Endothelial cell of umbilical vein (primary cell): ENCODE measurements at regions not wholly inside any gene's neighbourhood (a gene's known extent, or its start where the extent isn't known, plus 50 kb on each side); places are given as distances from the start of the nearest gene placed in this dataset.

ENCODE experiments used
- BruUV-seq: library from RNA; stranded (reverse); fragments of 400-500 nt; replicated peaks from 2 replicates; lab custom pipeline; 2021; lab: Mats Ljungman, UMichigan
- CTCF ChIA-PET: fragments of 300-600, 350-600 bp; sonication (Branson Sonifier 250); formaldehyde crosslinking; loops from one replicate; lab custom pipeline; 2021; ENCODE audit warnings: antibody characterized with exemption, inconsistent platforms; lab: Charles Lee
- POLR2A ChIA-PET: fragments of 300-600, 350-600 bp; sonication (Branson Sonifier 250); formaldehyde crosslinking; loops from one replicate; lab custom pipeline; 2021; ENCODE audit warnings: antibody characterized with exemption, inconsistent platforms; lab: Charles Lee
- DNase-seq: peaks from one replicate; pipeline ENCODE4 v3.0.0-alpha.2; 2011; ENCODE audit warnings: low read depth, low spot score
- FAIRE-seq: peaks from 2 replicates; lab custom pipeline; 2011; peaks lifted over from hg19 to GRCh38; lab: Jason Lieb, UNC
- H2AFZ ChIP-seq: 2 replicates; pipeline ENCODE4 v1.6.0; 2012; ENCODE audit warnings: low read depth, low read length, control low read depth, inconsistent platforms
- H3K27ac ChIP-seq: 2 replicates; pipeline ENCODE4 v1.5.1; 2011; ENCODE audit warnings: low read depth, mild to moderate bottlenecking, control low read depth, low read length, moderate library complexity; ENCODE audit not compliant: insufficient read depth
- H3K27me3 ChIP-seq, 2 experiments: 2 replicates each; pipeline versions ENCODE4 v1.6.0 to v1.6.1; 2011; ENCODE audit warnings: low read length in 2 of 2, mixed read lengths in 1 of 2; ENCODE audit not compliant: control insufficient read depth in 2 of 2, insufficient read depth in 2 of 2
- H3K36me3 ChIP-seq, 2 experiments: 2 replicates in 1 of 2; 3 replicates in 1 of 2; pipeline ENCODE4 v1.5.1; 2011; ENCODE audit warnings: low read length in 2 of 2, mild to moderate bottlenecking in 1 of 2, moderate library complexity in 1 of 2; ENCODE audit not compliant: control insufficient read depth in 2 of 2, insufficient read depth in 2 of 2; ENCODE audit errors: extremely low read depth in 1 of 2
- H3K4me1 ChIP-seq: 3 replicates; pipeline ENCODE4 v1.5.1; 2011; ENCODE audit warnings: mild to moderate bottlenecking, low read length; ENCODE audit not compliant: control insufficient read depth, insufficient read depth; ENCODE audit errors: extremely low read depth
- H3K4me2 ChIP-seq: 2 replicates; pipeline ENCODE4 v1.6.1; 2011; ENCODE audit warnings: low read length, control low read depth, mixed read lengths; ENCODE audit not compliant: insufficient read depth
- H3K4me3 ChIP-seq, 3 experiments: fragments of 200-600 bp in 1 of 3; sonication (generic), shearing (Covaris generic) in 1 of 3; replicated peaks in 1 of 3; 2 replicates each; pipeline ENCODE4 v1.5.1; 2011 to 2016; ENCODE audit warnings: control low read depth in 3 of 3, low read length in 3 of 3, mild to moderate bottlenecking in 2 of 3, inconsistent platforms in 1 of 3, low read depth in 1 of 3, moderate library complexity in 1 of 3; ENCODE audit not compliant: insufficient read depth in 1 of 3
- H3K79me2 ChIP-seq: 2 replicates; pipeline ENCODE4 v1.6.0; 2012; ENCODE audit warnings: low read length, inconsistent platforms; ENCODE audit not compliant: control insufficient read depth, insufficient read depth
- H3K9ac ChIP-seq: replicated peaks from 2 replicates; pipeline ENCODE3; 2011; ENCODE audit warnings: low read length, control low read depth; ENCODE audit not compliant: insufficient read depth; ENCODE audit errors: extremely low read depth
- H3K9me1 ChIP-seq: replicated peaks from 3 replicates; pipeline ENCODE4 v1.6.0; 2011; ENCODE audit warnings: mild to moderate bottlenecking, low read length; ENCODE audit not compliant: control insufficient read depth, insufficient read depth; ENCODE audit errors: extremely low read depth
- H3K9me3 ChIP-seq: replicated peaks from 2 replicates; pipeline ENCODE4 v1.5.1; 2012; ENCODE audit warnings: low read length, inconsistent platforms; ENCODE audit not compliant: control insufficient read depth, insufficient read depth
- H4K20me1 ChIP-seq: replicated peaks from 2 replicates; pipeline ENCODE3; 2011; ENCODE audit warnings: mild to moderate bottlenecking, low read length; ENCODE audit not compliant: control insufficient read depth, insufficient read depth; ENCODE audit errors: extremely low read depth
- CTCF ChIP-seq, 2 donors: IDR thresholded peaks; 1 replicate in 1 of 2; 2 replicates in 1 of 2; pipeline ENCODE4 v1.5.1; 2011; ENCODE audit warnings: low read length in 2 of 2, mild to moderate bottlenecking in 2 of 2, moderate library complexity in 2 of 2, control low read depth in 1 of 2, inconsistent platforms in 1 of 2, low read depth in 1 of 2; ENCODE audit not compliant: insufficient read depth in 1 of 2; ENCODE audit errors: extremely low read depth in 1 of 2
- EZH2 ChIP-seq: IDR thresholded peaks from 2 replicates; pipeline ENCODE4 v1.6.1; 2012; ENCODE audit warnings: borderline replicate concordance, low read depth, mild to moderate bottlenecking, moderate library complexity, low read length, inconsistent platforms; ENCODE audit not compliant: severe bottlenecking
- FOS ChIP-seq: IDR thresholded peaks from 2 replicates; pipeline ENCODE4 v1.6.1; 2011; ENCODE audit warnings: mild to moderate bottlenecking, low read length, moderate library complexity, borderline replicate concordance; ENCODE audit not compliant: insufficient read depth
- GATA2 ChIP-seq: IDR thresholded peaks from 2 replicates; pipeline ENCODE4 v1.7.0; 2011; ENCODE audit warnings: low read depth, mild to moderate bottlenecking, moderate library complexity, mixed read lengths, low read length; ENCODE audit not compliant: insufficient read length, insufficient read depth
- JUN ChIP-seq: IDR thresholded peaks from 2 replicates; pipeline ENCODE4 v1.6.1; 2011; ENCODE audit warnings: borderline replicate concordance, low read depth; ENCODE audit not compliant: insufficient read length, insufficient read depth
- MAX ChIP-seq: IDR thresholded peaks from 2 replicates; pipeline ENCODE4 v1.6.1; 2011; ENCODE audit not compliant: insufficient read depth, insufficient read length
- MYC ChIP-seq: IDR thresholded peaks from one replicate; pipeline ENCODE4 v1.6.1; 2011; ENCODE audit warnings: mild to moderate bottlenecking, low read depth, low read length
- POLR2A ChIP-seq: IDR thresholded peaks from 2 replicates; pipeline ENCODE4 v1.6.1; 2012; ENCODE audit warnings: low read depth, mild to moderate bottlenecking, control low read depth, low read length
- POLR2AphosphoS5 ChIP-seq: IDR thresholded peaks from 2 replicates; pipeline ENCODE4 v1.6.1; 2012; ENCODE audit warnings: low read depth, mild to moderate bottlenecking, control low read depth, low read length, moderate library complexity; ENCODE audit not compliant: insufficient read depth
- dilution Hi-C: fragments of 300-500 bp; cut with MboI; formaldehyde crosslinking; loops from one replicate; pipeline ENCODE4 v1.15.0; 2019; ENCODE audit warnings: low sequenced_read_pairs; ENCODE audit not compliant: extremely low pct_ligation_motif_present
- intact Hi-C: fragments of 100-400 bp; cut with micrococcal nuclease; formaldehyde crosslinking; loops from one replicate; pipeline ENCODE4 v1.10.0; 2022

DNA sequence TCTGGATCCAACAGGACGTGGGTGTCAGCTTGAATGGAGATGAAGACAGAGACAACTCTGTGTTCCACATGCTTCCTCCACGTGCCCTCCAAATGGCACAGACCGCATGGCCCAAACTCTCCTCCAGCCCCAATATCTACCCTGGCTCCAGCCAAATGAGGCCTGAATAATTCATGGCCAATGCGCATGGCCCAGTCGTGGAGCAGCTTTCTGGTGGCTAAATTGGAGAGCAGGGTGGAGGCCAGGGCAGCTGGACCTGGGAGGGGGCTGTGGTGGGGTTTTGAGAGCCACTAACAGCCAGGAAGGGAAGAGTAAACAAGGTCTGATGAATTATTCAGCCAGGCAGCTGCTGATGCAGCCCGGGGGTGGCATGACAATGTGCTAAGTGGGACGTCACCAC lies 96.7 kb upstream of the TMEM132E start:
- TF ChIP-seq GATA2, result no peak
- dilution Hi-C loops, result no loop called here
- no peaks in the 10 kb centered on the region for H3K27me3 ChIP-seq
- no peak for DNase-seq
- no peaks in the 10 kb centered on the region for H3K9me3 ChIP-seq
- no peak for FAIRE-seq
- POLR2A ChIA-PET, result no interaction called here
- CTCF ChIA-PET, result no interaction called here
- H3K36me3 ChIP-seq, result no peaks in the 10 kb centered on the region
- H3K9me1 ChIP-seq, result no peaks in the 10 kb centered on the region
- no peak overlapping the region for H3K9ac ChIP-seq
- H2AFZ ChIP-seq, result no peak overlapping the region
- no peak overlapping the region for H3K4me2 ChIP-seq
- no peak overlapping the region for H3K27ac ChIP-seq
- H3K79me2 ChIP-seq, result no peaks in the 10 kb centered on the region
- BruUV-seq, result no TSS peak
- no peaks in the 10 kb centered on the region for H3K4me1 ChIP-seq
- no peak overlapping the region for H3K4me3 ChIP-seq
- H4K20me1 ChIP-seq, result no peaks in the 10 kb centered on the region
- intact Hi-C loops, result no loop called here

- Histone ChIP-seq H3K9me1 (no peaks in the 10 kb centered on the region), H3K79me2 (no peaks in the 10 kb centered on the region), H3K4me3 (no peak overlapping the region), H3K36me3 (no peaks in the 10 kb centered on the region), H3K27ac (no peak overlapping the region), H2AFZ (no peak overlapping the region), H3K9ac (no peak overlapping the region), H3K9me3 (no peaks in the 10 kb centered on the region), H3K27me3 (no peaks in the 10 kb centered on the region), H4K20me1 (no peaks in the 10 kb centered on the region), H3K4me2 (no peak overlapping the region), H3K4me1 (no peaks in the 10 kb centered on the region)
- intact Hi-C loops, result no loop called here
- FAIRE-seq, result no peak
- TF ChIP-seq CTCF (IDR thresholded peaks at IDR 0.05; ENCODE audit: extremely low read depth in 1 of 2, insufficient read depth in 1 of 2, low read depth in 1 of 2, low read length in 2 of 2), result no peak
- no peak for TF ChIP-seq MAX
- TF ChIP-seq MYC, result no peak
- no peak for TF ChIP-seq EZH2
- TF ChIP-seq FOS, result no peak
- TF ChIP-seq JUN, result no peak
- TF ChIP-seq GATA2, result no peak
- no peak for TF ChIP-seq POLR2AphosphoS5
- TF ChIP-seq POLR2A, result no peak
- ChIA-PET CTCF (no interaction called here), POLR2A (no interaction called here)
- BruUV-seq, result no TSS peak
- DNase-seq, result no peak
- dilution Hi-C loops, result no loop called here
Observed at GRCh38 chr17:34481779-34482178, 97.6 kb upstream of the TMEM132E start.
